GM12878 (cell line): ENCODE measurements at regions not wholly inside any gene's neighbourhood (a gene's known extent, or its start where the extent isn't known, plus 50 kb on each side); places are given as distances from the start of the nearest gene placed in this dataset.

ENCODE experiments used
- CBFB ChIP-seq: IDR thresholded peaks from 2 replicates; pipeline ENCODE4 v1.6.1; 2016; ENCODE audit warnings: antibody characterized with exemption, low read depth
- JUND ChIP-seq: IDR thresholded peaks from 2 replicates; pipeline ENCODE4 v1.6.1; 2012; ENCODE audit warnings: low read depth, mild to moderate bottlenecking, low read length, improper control_type of control experiment, moderate library complexity
- MTA2 ChIP-seq: fragments of 450-650 bp; IDR thresholded peaks from 2 replicates; pipeline ENCODE4 v1.6.1; 2016; ENCODE audit warnings: low read depth, mild to moderate bottlenecking, moderate library complexity
- NFIC ChIP-seq: IDR thresholded peaks from 2 replicates; pipeline ENCODE4 v1.6.1; 2012; ENCODE audit warnings: low read depth, mild to moderate bottlenecking, inconsistent platforms, low read length, moderate library complexity
- SMAD1 ChIP-seq: fragments of 450-650 bp; IDR thresholded peaks from 2 replicates; pipeline ENCODE4 v1.6.1; 2018; ENCODE audit warnings: mild to moderate bottlenecking, low read depth; ENCODE audit not compliant: partially characterized antibody
- TF ChIP-seq, protein P1 (sequence below): IDR thresholded peaks from 2 replicates; pipeline ENCODE4 v1.6.1; 2012; ENCODE audit warnings: low read depth, low read length, improper control_type of control experiment
- TF ChIP-seq, protein P2 (sequence below): IDR thresholded peaks from 2 replicates; pipeline ENCODE4 v1.6.1; 2012; ENCODE audit warnings: improper control_type of control experiment, low read depth, low read length; ENCODE audit not compliant: insufficient replicate concordance

DNA sequence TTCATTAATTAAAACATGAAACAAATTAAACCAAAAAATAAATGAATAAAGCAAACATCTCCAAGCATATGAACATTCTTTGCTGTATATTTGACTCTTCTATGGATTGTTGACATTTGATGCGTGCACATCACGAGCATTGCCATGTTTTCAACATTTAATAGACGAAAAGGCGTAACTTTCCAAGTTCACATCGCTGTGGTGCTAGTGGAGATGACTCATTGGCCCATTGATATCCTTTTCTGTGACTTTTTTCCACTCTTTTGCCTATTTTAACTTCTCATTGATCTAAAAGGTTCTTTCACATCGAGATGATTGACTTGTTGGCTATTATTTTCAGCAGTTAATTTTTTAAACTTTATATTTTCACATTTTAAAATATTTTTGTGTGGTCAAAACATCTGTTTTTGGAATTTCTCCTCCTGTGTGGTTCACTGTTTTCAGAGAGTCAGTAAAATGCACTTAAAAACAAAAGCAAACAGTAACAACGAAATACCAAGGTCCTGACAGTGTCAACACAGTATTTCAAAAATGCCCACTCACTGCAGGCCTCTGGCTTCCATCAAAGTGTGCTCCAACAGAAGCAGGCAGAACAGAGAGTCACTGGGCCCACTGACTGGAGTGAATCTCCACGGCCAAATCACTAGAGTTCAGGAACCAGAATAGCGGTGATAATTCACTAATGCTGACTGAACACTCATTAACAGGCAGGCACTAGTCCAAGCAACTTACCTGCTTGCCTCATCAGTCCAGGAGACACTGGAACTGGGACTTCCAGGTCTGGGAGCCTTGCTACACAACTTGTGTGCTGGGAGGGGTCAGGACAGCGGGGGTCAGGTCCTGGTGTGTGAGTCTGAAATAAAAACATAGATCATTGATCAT lies 372.2 kb upstream of the SMIM21 start (continued):
- TF ChIP-seq SMAD1, result no peak
- no peak for TF ChIP-seq NFIC
- no peak for TF ChIP-seq JUND
- TF ChIP-seq, protein P1, sequence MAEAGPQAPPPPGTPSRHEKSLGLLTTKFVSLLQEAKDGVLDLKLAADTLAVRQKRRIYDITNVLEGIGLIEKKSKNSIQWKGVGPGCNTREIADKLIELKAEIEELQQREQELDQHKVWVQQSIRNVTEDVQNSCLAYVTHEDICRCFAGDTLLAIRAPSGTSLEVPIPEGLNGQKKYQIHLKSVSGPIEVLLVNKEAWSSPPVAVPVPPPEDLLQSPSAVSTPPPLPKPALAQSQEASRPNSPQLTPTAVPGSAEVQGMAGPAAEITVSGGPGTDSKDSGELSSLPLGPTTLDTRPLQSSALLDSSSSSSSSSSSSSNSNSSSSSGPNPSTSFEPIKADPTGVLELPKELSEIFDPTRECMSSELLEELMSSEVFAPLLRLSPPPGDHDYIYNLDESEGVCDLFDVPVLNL, result no peak
- TF ChIP-seq, protein P2, sequence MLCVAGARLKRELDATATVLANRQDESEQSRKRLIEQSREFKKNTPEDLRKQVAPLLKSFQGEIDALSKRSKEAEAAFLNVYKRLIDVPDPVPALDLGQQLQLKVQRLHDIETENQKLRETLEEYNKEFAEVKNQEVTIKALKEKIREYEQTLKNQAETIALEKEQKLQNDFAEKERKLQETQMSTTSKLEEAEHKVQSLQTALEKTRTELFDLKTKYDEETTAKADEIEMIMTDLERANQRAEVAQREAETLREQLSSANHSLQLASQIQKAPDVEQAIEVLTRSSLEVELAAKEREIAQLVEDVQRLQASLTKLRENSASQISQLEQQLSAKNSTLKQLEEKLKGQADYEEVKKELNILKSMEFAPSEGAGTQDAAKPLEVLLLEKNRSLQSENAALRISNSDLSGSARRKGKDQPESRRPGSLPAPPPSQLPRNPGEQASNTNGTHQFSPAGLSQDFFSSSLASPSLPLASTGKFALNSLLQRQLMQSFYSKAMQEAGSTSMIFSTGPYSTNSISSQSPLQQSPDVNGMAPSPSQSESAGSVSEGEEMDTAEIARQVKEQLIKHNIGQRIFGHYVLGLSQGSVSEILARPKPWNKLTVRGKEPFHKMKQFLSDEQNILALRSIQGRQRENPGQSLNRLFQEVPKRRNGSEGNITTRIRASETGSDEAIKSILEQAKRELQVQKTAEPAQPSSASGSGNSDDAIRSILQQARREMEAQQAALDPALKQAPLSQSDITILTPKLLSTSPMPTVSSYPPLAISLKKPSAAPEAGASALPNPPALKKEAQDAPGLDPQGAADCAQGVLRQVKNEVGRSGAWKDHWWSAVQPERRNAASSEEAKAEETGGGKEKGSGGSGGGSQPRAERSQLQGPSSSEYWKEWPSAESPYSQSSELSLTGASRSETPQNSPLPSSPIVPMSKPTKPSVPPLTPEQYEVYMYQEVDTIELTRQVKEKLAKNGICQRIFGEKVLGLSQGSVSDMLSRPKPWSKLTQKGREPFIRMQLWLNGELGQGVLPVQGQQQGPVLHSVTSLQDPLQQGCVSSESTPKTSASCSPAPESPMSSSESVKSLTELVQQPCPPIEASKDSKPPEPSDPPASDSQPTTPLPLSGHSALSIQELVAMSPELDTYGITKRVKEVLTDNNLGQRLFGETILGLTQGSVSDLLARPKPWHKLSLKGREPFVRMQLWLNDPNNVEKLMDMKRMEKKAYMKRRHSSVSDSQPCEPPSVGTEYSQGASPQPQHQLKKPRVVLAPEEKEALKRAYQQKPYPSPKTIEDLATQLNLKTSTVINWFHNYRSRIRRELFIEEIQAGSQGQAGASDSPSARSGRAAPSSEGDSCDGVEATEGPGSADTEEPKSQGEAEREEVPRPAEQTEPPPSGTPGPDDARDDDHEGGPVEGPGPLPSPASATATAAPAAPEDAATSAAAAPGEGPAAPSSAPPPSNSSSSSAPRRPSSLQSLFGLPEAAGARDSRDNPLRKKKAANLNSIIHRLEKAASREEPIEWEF, result no peak
- TF ChIP-seq CBFB, result no peak
- TF ChIP-seq MTA2, result no peak
